Spleen (tissue), 11 donors: ENCODE measurements at regions not wholly inside any gene's neighbourhood (a gene's known extent, or its start where the extent isn't known, plus 50 kb on each side); places are given as distances from the start of the nearest gene placed in this dataset.
"Not testable (repeated sequence)": the region's sequence is repeated elsewhere in the genome, so short reads cannot be mapped to it uniquely, and the experiment has no call there.

Experiments
- DNase-seq: peaks from one replicate; pipeline ENCODE4 v3.0.0-alpha.2; 2020
- H3K27ac ChIP-seq, 8 donors: fragments of 200-600 bp; sonication (generic) in 7 of 8; 1 replicate in 4 of 8; 2 replicates in 4 of 8; pipeline versions ENCODE4 v1.5.0 to v1.8.0; 2016 to 2021; ENCODE audit warnings: inconsistent platforms in 4 of 8, mild to moderate bottlenecking in 4 of 8, moderate library complexity in 1 of 8
- H3K27me3 ChIP-seq, 7 donors: fragments of 200-600 bp; sonication (generic) in 6 of 7; replicated peaks in 1 of 7; 1 replicate in 4 of 7; 2 replicates in 3 of 7; pipeline versions ENCODE4 v1.5.0 to v1.8.0; 2016 to 2021; ENCODE audit warnings: inconsistent platforms in 3 of 7, mild to moderate bottlenecking in 1 of 7
- H3K36me3 ChIP-seq, 6 donors: fragments of 200-600 bp; sonication (generic) in 5 of 6; 1 replicate in 4 of 6; 2 replicates in 2 of 6; pipeline versions ENCODE4 v1.5.0 to v1.8.0; 2016 to 2021; ENCODE audit warnings: inconsistent platforms in 2 of 6
- H3K4me1 ChIP-seq, 6 donors: fragments of 200-600 bp; sonication (generic) in 5 of 6; 1 replicate in 3 of 6; 2 replicates in 3 of 6; pipeline versions ENCODE4 v1.5.0 to v1.8.0; 2016 to 2021; ENCODE audit warnings: inconsistent platforms in 3 of 6
- H3K4me3 ChIP-seq, 8 donors: fragments of 200-600 bp; sonication (generic) in 7 of 8; 1 replicate in 4 of 8; 2 replicates in 4 of 8; pipeline versions ENCODE4 v1.5.0 to v1.8.0; 2016 to 2021; ENCODE audit warnings: inconsistent platforms in 4 of 8, mild to moderate bottlenecking in 4 of 8, moderate library complexity in 2 of 8
- H3K9me3 ChIP-seq, 8 donors: fragments of 200-600 bp; sonication (generic) in 7 of 8; 1 replicate in 4 of 8; 2 replicates in 4 of 8; pipeline versions ENCODE4 v1.5.0 to v1.8.0; 2016 to 2021; ENCODE audit warnings: inconsistent platforms in 4 of 8
- POLR2A ChIP-seq, 3 donors: fragments of 450-650 bp; IDR thresholded peaks; one replicate each; pipeline ENCODE4 v1.5.1; 2017; ENCODE audit warnings: antibody characterized with exemption in 3 of 3, mild to moderate bottlenecking in 1 of 3
- POLR2AphosphoS5 ChIP-seq, 3 donors: sonication (generic); formaldehyde crosslinking; IDR thresholded peaks; one replicate each; pipeline ENCODE4 v1.5.1; 2017; ENCODE audit warnings: antibody characterized with exemption in 3 of 3
- WGBS, 5 donors: extraction: QIAGEN DNeasy Blood & Tissue Kit in 3 of 5; methylation state at CpG; one replicate each; pipeline versions ENCODE4 v1.1.5 to v1.1.7; 2013 to 2018; 5-methylcytosine and 5-hydroxymethylcytosine counted together
- intact Hi-C: fragments of 100-400 bp; cut with DNase I; formaldehyde crosslinking; loops from one replicate; pipeline ENCODE4 v1.15.0; 2023; ENCODE audit warnings: low total_unique reads
- TF ChIP-seq, protein P1 (sequence below), 11 experiments: fragments of 200-600 bp in 7 of 11; fragments of 450-650 bp in 4 of 11; sonication (generic) in 4 of 11; IDR thresholded peaks in 8 of 11; conservative IDR thresholded peaks in 3 of 11; 1 replicate in 7 of 11; 2 replicates in 4 of 11; pipeline versions ENCODE4 v1.4.0 to v1.8.0; 2016 to 2021; ENCODE audit warnings: antibody characterized with exemption in 11 of 11, inconsistent platforms in 4 of 11, mild to moderate bottlenecking in 1 of 11
- donor health status: healthy with polysubstance abuse.
- donor health status: DM: no; HTN: no; CAD: no; lungs with moderate emphysema.
- donor health status: DM: no; HTN: no; CAD: no.
- donor health status: Bipolar disorder and iron deficiency.
- donor health status: healthy.
- donor health status: DM: no; HTN: no; CAD: no.
- donor health status: DM: yes; HTN: yes; CAD: no.

DNA sequence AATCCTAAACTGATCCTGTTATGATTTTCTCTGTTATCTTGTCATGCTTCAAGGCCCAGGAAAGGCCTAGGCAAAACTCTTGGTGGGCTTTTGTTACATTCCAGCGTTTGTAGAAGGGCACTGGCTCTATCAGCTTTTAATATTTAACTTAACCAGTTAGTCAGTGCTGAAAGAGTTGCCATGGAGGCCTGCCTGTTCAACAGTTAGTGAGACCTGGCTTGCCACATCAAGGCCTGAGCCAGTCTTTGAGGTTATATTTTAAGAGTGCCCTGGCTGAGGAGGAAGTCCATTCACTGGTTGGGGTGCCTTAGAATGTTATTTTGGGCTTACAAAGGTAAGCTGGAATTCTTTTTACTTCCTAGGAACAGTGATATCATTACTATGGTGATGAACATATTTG, 144.1 kb upstream of the NRG3 start:
- Histone ChIP-seq H3K4me1 (no peaks in the 10 kb centered on the region), H3K4me3 (no peak overlapping the region), H3K27me3 (no peaks in the 10 kb centered on the region), H3K36me3 (no peaks in the 10 kb centered on the region), H3K9me3 (peaks cover 0 to 29% (median 12%) of the 10 kb centered on the region in 8 donors), H3K27ac (no peak overlapping the region)
- whole genome bisulfite sequencing, 5 donors: 0% methylated on average over 1 of the region's 1 CpG; no CpG with 5 or more reads in 2 of the 5 donors
- TF ChIP-seq, protein P1, sequence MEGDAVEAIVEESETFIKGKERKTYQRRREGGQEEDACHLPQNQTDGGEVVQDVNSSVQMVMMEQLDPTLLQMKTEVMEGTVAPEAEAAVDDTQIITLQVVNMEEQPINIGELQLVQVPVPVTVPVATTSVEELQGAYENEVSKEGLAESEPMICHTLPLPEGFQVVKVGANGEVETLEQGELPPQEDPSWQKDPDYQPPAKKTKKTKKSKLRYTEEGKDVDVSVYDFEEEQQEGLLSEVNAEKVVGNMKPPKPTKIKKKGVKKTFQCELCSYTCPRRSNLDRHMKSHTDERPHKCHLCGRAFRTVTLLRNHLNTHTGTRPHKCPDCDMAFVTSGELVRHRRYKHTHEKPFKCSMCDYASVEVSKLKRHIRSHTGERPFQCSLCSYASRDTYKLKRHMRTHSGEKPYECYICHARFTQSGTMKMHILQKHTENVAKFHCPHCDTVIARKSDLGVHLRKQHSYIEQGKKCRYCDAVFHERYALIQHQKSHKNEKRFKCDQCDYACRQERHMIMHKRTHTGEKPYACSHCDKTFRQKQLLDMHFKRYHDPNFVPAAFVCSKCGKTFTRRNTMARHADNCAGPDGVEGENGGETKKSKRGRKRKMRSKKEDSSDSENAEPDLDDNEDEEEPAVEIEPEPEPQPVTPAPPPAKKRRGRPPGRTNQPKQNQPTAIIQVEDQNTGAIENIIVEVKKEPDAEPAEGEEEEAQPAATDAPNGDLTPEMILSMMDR (IDR thresholded peaks at IDR 0.05 in 8 of 11, conservative IDR thresholded peaks at IDR 0.05 in 3 of 11): no peak
- TF ChIP-seq POLR2A (IDR thresholded peaks at IDR 0.05) (no peak), POLR2AphosphoS5 (IDR thresholded peaks at IDR 0.05) (no peak)
- intact Hi-C loops: no loop called here
- no peak for DNase-seq

DNA sequence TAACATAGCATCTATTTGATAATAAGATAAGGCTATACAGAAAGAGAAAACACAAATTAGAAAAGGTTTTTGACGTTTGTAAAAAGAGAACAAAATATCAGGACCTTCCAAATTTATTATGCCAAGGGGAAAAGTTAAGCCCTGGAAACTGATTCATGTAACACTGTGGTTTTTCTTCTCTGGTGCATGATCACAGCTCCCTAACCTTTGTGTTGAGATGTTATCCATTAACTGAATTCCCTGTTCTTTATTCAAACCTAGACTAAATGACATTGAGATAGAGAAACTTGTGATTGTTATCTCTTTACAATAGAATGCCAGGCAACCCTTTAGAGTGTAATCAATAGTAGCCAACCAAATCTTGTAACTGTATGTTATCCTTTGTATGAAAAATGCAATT, 141.5 kb upstream of the NRG3 start:
- 54 to 81% (median 63%) methylated on average over 1 of the region's 1 CpG for WGBS, 5 donors
- TF ChIP-seq POLR2AphosphoS5 (IDR thresholded peaks at IDR 0.05) (no peak), POLR2A (IDR thresholded peaks at IDR 0.05) (no peak)
- TF ChIP-seq, protein P1 (IDR thresholded peaks at IDR 0.05 in 8 of 11, conservative IDR thresholded peaks at IDR 0.05 in 3 of 11): no peak
- Histone ChIP-seq H3K9me3 (peaks cover 0 to 32% (median 13%) of the 10 kb centered on the region in 8 donors), H3K27me3 (no peaks in the 10 kb centered on the region), H3K36me3 (no peaks in the 10 kb centered on the region), H3K27ac (no peak overlapping the region), H3K4me1 (no peaks in the 10 kb centered on the region), H3K4me3 (no peak overlapping the region)
- intact Hi-C loops: no loop called here
- DNase-seq: no peak

DNA sequence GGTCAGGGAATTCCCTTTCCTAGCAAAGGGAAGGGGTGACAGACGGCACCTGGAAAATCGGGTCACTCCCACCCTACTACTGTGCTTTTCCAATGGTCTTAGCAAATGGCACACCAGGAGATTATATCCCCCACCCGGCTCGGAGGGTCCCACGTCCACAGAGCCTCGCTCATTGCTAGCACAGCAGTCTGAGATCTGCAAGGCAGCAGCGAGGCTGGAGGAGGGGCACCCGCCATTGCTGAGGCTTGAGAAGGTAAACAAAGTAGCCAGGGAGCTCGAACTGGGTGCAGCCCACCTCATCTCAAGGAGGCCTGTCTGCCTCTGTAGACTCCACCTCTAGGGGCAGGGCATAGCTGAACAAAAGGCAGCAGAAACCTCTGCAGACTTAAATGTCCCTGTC, 139.8 kb upstream of the NRG3 start:
- H3K4me1 ChIP-seq, H3K27ac ChIP-seq, H3K27me3 ChIP-seq, H3K36me3 ChIP-seq, H3K4me3 ChIP-seq, intact Hi-C loops: not testable (repeated sequence)
- DNase-seq: peak; percentile 64
- WGBS, 5 donors: 74 to 85% (median 77%) methylated on average over 8 to 9 of the region's 9 CpGs
- peaks cover 0 to 30% (median 13%) of the 10 kb centered on the region in 8 donors for H3K9me3 ChIP-seq

DNA sequence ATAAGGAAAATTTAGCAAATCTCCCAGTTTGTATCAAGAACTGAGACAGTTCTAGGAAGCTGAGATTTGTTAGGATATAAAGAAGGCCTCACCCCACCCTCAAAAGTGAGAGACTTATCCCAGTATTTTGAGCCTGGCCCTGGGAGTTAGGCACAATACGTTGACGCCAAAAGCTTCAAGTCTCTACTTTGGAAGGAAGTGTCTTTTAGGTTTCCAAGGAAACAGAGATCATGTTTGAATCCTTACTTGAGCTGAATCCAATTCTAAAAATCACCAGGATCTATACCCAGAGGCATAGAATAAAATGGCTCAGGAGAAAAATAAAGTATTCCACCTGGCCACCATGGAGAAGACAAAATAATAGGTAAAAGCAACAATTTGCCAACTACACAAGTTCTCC, 115.9 kb upstream of the NRG3 start:
- 90 to 96% (median 93%) methylated on average over 2 of the region's 2 CpGs for WGBS, 5 donors
- Histone ChIP-seq H3K27me3 (no peaks in the 10 kb centered on the region), H3K4me1 (no peaks in the 10 kb centered on the region), H3K36me3 (no peaks in the 10 kb centered on the region), H3K4me3 (no peak overlapping the region), H3K27ac (no peak overlapping the region), H3K9me3 (peaks cover 0 to 6% (median 3%) of the 10 kb centered on the region in 8 donors)
- no peak for DNase-seq
- TF ChIP-seq POLR2AphosphoS5 (IDR thresholded peaks at IDR 0.05) (no peak), POLR2A (IDR thresholded peaks at IDR 0.05) (no peak)
- TF ChIP-seq, protein P1 (IDR thresholded peaks at IDR 0.05 in 8 of 11, conservative IDR thresholded peaks at IDR 0.05 in 3 of 11): no peak
- intact Hi-C loops: no loop called here

DNA sequence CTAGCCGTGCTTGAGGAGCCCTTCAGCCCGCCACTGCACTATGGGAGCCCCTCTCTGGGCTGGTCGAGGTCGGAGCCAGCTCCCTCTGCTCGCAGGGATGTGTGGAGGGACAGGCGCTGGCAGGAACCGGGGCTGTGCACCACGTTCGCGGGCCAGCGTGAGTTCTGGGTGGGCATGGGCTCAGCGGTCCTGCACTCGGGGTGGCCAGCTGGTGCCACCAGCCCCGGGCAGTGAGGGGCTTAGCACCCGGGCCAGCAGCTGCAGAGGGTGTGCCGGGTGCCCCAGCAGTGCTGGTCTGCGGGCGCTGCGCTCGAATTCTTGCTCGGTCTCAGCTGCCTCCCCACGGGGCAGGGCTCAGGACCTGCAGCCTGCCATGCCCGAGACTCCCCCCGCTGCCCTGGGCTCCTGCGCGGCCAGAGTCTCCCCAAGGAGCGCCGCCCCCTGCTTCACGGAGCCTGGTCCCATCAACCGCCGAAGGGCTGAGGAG, 90.8 kb upstream of the NRG3 start:
- DNase-seq: peak; percentile 62
- H3K27ac ChIP-seq: no peak overlapping the region
- H3K4me1 ChIP-seq: no peaks in the 10 kb centered on the region
- H3K4me3 ChIP-seq: no peak overlapping the region
- H3K9me3 ChIP-seq: peaks cover 0 to 29% (median 22%) of the 10 kb centered on the region in 8 donors
- 86 to 95% (median 89%) methylated on average over 11 to 31 of the region's 31 CpGs for WGBS, 5 donors
- H3K27me3 ChIP-seq: no peaks in the 10 kb centered on the region
- H3K36me3 ChIP-seq: no peaks in the 10 kb centered on the region
- intact Hi-C loops: no loop called here
- TF ChIP-seq POLR2AphosphoS5 (IDR thresholded peaks at IDR 0.05) (no peak), POLR2A (IDR thresholded peaks at IDR 0.05) (no peak)
- TF ChIP-seq, protein P1 (IDR thresholded peaks at IDR 0.05 in 8 of 11, conservative IDR thresholded peaks at IDR 0.05 in 3 of 11): no peak
